HG03025 (cell line): ENCODE measurements at regions not wholly inside any gene's neighbourhood (a gene's known extent, or its start where the extent isn't known, plus 50 kb on each side); places are given as distances from the start of the nearest gene placed in this dataset.
"Not testable (repeated sequence)": the region's sequence is repeated elsewhere in the genome, so short reads cannot be mapped to it uniquely, and the experiment has no call there.

Source experiments
- ATAC-seq: cut with Tn5 transposase; IDR thresholded peaks from one replicate; pipeline ENCODE4 v1.9.1; 2021; ENCODE audit warnings: mild to moderate bottlenecking, moderate library complexity; ENCODE audit not compliant: unreplicated experiment, low FRiP score

DNA sequence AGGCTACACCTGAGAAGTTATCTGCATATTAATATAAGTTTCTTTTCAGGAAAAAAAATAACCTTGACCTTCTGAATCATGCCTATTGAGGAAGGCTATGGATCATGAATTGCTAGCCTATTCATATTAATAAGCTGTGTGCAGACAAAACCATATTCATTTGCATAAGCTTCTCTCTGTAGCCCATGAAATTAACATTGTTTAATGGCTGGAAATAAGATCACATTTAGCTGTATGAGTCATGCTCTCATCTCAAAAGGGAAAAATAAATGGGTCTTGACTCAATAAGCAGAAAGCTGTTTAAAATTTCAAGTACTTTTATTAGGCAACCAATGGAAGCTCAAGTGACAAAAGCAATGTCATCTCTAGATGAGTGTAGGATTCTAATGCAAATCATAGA lies 330.0 kb upstream of the DEPDC1 start:
- no peak for ATAC-seq

DNA sequence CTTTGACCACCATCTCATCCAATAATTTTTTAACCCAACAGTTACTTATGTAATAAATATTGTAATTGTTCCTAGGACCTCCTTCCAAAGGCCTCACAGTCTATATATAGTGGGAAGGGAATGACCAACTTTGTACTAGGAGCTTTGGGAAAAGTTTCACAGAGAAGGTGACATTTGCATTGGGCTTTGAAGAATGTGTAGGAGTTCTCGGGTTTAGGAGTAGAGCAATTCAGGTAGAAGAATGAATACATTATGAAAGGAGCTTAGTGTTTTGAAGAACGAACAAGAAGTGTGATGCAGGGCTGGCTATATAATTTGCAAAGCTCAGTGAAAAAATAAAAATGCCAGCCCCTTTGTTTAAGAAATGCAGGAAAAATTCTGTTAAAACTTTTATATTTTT lies 330.4 kb upstream of the DEPDC1 start:
- no peak for ATAC-seq

DNA sequence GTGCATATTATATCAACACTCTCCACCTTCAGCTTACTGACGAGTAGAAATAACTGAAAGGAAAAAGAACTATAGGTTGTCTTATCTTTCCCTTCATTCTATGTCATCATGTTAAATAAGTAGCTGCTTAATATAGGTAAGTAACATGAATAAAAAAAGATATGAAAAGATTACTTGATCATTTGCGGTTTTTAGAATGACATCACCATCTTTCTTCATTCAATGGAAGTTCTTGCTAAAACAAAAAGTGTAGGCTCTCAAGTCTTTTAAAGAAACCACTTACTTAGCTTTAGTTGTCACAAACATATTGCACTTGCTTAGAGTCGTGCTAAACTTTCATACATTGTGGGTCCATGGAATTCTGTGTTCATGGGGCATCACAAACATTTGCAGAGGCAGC lies 331.1 kb upstream of the DEPDC1 start:
- ATAC-seq, result no peak

DNA sequence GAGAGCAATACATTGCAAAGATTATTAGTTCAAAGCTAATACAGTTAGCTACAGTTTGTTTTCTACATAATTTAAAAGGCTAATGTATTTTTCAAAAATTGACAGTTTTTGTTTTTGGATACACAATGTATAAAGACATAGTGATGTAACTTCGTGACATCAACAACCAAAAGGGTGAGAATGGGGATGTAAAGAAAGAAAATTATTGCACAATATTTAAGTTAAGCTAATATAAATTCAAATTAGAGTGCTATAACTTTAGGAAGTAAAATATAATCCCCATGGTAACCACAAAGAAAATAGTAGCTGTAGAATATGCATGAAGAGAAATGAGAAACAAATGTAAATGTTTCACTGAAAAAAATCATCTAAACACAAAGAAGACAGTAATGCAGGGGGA lies 334.4 kb upstream of the DEPDC1 start:
- ATAC-seq, result no peak

DNA sequence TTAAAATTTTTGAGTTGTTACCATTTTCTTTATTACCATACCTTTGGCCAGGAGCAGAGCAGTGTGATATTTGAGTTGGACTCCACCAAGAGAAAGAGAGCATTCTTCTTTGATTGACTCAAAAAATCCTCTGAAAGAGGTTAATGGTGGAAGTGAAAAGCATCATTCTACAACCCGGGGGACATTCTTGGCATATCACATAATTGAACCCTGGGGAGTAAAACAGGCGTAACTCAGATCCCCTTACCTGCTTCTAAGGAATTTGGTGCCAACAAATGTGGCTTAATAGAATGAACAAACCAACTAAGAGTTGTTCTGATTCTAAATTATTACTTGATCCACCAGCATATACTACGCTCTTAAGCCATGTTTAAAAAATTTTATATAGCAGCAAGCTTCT lies 351.1 kb upstream of the DEPDC1 start:
- ATAC-seq, result no peak

DNA sequence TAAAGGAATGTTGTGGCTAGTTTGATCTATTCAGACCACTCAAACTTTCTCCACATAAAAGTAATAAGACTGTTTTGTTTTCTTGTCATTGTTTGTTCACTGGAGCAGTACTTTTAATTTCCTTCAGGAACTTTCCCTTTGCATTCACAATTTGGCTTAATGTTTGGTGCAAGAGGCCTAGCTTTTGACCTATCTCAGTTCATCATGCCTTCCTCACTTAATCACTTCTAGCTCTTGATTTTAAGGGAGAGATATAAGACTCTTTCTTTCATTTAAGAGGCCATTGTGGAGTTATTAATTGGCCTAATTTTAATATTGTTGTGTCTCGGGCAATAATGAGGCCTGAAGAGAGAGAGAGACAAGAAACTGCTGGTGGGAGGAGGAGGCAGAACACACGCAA lies 371.7 kb upstream of the DEPDC1 start:
- no peak for ATAC-seq

DNA sequence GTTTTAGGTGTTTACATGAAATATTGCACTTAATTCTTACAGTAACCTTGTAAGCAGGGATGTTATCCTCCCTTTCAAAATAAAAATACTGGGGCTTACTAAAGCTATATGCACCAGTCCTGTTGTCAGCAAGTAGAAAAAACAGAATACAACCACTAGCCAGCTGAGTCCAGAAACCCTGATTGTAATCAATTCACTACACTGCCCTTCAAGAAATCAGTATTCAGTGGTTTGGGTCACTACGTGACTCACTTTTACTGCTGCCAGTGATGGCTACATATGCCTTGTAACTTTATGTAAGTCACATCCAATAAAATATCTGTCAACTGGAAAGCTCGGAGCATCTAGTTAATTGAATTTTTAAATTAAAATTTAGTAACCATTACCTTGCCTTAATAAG lies 376.3 kb upstream of the DEPDC1 start:
- no peak for ATAC-seq

DNA sequence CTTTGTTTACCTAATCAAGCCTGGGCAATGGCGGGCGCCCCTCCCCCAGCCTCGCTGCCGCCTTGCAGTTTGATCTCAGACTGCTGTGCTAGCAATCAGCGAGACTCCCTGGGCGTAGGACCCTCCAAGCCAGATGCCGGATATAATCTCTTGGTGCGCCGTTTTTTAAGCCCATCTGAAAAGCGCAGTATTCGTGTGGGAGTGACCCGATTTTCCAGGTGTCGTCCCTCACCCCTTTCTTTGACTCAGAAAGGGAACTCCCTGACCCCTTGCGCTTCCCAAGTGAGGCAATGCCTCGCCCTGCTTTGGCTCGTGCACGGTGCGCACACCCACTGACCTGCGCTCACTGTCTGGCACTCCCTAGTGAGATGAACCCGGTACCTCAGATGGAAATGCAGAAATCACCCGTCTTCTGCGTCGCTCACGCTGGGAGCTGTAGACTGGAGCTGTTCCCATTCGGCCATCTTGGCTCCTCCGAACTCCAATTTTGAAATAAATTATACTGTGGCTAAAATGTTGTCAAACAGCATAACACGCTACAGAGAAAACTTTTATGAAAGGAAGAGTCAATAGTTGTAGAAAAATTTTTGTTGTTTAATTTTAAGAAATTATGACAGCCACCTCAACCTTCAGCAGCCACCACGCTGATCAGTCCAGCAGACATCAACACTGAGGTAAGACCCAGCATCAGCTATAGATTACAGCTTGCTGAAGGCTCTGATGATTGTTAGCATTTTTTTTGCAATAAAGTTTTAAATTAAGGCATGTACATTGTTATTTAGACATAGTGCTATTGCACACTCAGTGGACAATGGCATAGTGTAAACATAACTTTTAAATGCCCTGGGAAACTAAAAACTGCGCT lies 384.7 kb upstream of the DEPDC1 start:
- ATAC-seq, result not testable (repeated sequence)

DNA sequence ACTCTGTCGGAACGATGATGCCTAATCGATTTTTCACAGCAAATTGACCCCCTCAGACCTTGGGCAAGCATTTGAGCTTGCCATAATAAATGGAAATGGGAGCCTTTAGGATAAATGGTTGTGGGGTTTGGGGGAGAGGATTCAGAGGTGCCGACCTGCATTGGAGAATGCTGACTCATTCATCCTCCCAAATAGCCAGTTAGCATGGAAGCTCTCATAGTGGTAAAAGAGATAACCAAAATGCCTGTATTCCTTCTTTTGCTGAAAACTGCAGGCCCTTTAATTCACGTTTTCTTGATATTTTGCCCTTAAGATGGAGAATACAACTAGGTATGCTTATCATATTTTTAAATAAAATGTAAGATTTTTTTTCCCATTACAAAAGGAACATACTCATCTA lies 392.6 kb upstream of the DEPDC1 start:
- ATAC-seq, result no peak

DNA sequence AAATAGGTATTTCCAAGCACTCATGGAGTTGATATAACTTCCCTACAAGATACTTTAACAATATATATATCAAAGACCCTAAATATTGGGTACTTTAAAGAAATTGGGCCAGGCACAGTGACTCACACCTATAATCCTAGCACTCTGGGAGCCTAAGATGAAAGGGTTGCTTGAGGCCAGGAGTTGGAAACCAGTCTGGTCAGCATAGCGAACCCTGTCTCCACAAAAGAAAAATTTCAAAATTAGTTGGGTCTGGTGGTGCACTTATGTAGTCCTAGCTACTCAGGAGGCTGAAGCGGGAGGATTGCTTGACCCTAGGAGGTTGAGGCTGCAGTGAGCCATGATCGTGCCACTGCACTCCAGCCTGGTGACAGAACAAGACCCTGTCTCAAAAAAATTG lies 393.9 kb upstream of the DEPDC1 start:
- ATAC-seq, result no peak

DNA sequence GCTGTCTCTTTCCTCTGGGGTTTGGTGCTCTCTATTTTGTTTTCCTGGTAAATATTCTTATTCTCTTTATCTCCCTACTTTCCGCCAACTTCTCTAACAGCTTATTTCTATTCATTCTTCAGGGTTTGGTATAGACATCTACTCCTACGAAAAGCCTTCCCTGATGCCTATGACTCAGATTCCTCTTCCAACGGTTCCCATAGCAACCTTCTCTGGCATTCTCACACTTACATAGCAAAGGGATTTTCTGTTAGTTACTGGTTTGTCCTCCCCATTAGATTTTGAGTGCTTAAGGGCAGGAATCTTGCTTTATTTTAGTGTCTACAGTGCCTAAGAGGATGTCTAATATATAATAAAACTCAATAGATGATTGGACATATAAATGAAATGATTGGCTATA lies 407.6 kb upstream of the DEPDC1 start:
- no peak for ATAC-seq

DNA sequence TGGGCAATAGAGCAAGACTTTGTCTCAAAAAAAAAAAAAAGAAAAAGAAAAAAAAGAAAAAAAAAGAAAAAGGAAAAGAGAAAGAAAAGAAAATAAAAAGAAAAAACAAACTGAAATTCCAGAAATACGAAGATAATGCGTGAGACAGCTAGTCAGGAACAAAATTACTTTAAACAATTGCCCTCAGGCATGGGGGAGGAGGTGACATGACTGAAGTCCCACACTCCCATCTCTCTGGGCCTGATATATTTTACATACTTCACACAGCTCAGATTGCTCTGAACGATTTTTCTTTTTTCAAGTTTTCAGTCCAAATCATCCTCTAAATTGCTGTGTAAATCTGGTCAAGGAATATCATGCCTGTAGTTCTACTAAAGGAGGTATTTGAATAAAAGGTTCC lies 409.5 kb upstream of the DEPDC1 start:
- ATAC-seq, result no peak

DNA sequence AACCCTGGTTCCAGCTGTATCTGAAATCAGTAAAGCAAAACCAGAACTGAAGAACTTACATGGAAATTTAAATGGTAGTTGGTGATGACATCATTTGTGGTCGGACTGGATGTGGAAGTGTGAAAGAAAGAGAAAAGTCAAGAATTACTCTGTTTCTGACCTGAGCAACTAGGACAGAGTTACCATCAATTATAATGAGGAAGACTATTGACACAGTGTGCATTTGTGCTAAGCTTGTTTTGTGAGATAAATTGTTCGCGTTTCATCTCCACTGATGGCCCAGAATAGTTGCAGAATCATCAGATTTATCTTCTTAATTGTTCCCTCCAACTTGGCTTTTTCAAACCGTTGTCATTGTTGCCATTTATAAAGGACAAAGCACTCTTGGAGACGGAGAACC lies 410.6 kb upstream of the DEPDC1 start:
- ATAC-seq, result no peak

DNA sequence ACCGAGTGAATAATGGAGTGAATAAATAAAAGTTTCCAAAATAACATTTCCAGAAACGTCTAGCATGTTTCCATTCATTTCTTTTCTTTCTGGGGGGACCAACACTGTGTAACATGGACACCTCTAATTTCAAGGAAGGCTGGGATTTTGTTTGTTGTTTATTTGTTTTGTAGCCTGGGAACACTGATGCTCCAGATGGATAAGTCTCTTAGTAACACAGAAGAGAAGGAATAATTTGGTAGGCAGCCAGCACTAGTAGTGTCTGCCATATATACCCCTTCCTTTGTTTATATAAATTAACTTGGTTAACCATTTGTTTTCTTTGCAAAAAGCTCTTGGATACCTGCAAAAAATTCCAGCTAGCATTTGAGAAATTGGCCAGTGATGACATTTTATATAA lies 411.4 kb upstream of the DEPDC1 start:
- no peak for ATAC-seq

DNA sequence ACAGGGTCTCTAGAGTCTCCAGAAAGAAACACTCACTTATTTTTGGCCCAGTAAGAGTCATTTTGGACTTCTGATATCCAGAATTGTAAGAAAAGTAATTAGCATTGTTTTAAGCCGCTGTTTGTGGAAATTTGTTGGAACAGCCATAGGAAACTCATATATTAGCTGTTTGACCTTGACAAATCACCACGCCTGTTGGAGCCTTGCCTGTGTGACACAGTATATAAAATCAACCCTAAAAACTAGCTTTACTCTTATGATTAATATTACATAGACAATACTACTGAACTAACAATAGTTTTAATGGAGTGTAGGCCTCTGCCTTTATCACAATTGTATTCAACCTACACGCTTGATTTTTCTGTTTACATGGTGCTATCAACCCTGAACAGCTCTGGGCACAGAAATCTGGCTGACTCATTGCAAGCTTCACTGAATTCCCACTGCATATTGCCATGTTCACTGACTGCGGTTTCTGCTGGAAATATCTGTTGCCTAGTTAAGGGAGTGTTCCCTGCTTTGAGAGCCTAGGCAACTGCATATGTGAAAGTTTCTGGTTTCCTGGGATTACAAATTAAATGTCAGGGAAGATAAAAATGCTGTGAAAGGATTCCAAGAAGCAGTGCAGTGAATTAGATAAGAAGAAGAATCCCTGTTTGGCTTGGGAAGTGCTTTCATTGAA lies 419.5 kb upstream of the DEPDC1 start:
- no peak for ATAC-seq

DNA sequence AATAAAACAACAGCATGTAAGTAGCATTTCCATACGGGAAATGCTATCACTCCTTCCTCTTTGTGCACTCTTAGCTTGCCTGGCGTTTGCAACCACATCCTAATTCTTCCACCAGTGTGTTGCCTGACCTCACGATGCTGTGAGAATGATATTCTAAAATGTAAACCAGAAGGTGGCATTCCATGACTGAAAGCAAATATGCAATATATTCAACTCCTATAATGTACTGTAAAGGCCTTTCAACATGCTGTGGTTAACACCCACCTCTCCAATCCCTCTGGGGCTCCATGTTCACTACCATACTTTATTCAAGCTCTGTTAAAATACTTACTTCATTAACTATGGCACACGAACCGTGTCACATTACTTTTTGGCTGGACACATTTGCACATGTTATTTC lies 420.6 kb upstream of the DEPDC1 start:
- no peak for ATAC-seq

DNA sequence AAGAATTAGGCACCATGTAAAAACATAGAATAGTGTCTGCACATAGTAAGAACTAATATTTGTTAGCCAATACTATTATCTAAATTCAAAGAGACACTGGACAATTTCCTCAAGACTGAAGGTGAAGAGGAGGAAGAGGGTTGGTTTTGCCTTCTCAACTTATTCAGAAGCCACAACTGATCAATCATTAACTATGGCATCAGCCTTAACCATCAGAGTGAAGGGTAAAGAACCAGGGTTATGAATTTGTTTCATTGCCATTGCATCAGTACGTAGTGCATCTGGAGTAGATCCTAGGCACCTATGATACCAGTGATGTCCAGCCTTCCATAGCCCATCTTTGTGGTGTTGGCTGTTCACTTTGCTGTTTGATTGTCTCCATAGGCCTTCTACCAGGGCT lies 421.7 kb upstream of the DEPDC1 start:
- no peak for ATAC-seq

DNA sequence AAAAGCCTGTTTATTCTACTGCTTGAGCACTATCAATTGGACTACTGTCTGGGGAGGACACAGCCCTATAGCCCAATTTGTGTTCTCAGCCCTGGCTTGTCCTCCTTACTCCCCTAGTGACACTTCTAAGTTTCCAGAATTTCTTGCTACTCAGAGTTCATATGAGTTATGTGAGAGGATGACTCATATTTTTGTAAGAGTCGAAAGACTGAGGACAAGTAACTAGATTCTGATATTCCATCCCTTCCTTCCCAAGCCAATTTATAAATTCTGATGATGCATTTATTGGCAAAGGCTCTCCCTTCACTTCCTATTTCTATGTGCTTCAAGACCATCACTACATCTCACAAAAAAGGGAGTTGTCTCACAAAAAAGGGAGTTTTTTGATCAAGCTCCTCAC lies 422.2 kb upstream of the DEPDC1 start:
- ATAC-seq, result no peak

DNA sequence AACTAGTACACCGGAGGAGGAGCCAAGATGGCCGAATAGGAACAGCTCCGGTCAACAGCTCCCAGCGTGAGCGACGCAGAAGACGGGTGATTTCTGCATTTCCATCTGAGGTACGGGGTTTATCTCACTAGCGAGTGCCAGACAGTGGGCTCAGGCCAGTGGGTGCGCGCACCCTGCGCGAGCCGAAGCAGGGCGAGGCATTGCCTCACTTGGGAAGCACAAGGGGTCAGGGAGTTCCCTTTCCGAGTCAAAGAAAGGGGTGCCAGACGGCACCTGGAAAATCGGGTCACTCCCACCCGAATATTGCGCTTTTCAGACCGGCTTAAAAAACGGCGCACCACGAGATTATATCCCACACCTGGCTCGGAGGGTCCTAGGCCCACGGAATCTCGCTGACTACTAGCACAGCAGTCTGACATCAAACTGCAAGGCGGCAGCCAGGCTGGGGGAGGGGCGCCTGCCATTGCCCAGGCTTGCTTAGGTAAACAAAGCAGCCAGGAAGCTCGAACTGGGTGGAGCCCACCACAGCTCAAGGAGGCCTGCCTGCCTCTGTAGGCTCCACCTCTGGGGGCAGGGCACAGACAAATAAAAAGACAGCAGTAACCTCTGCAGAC lies 426.7 kb upstream of the DEPDC1 start:
- not testable (repeated sequence) for ATAC-seq

DNA sequence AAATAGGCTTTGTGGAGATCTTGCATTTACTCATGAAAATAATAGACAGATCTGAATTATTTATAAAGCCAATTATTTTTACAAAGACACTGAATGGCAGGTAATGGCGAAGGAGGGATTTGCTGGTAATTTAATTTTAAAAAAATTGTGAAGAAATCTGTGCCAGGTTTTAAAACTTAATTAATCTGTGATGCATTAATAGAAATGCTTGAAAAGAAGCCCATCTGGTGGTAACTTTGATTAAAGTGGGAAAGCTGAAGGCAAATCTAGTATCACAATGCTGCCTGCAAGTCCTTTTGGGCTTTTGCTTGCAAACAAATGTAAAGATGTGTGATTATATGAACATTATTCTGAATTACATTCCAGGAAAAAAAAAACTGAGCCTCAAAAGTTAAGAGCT lies 433.2 kb upstream of the DEPDC1 start:
- no peak for ATAC-seq

DNA sequence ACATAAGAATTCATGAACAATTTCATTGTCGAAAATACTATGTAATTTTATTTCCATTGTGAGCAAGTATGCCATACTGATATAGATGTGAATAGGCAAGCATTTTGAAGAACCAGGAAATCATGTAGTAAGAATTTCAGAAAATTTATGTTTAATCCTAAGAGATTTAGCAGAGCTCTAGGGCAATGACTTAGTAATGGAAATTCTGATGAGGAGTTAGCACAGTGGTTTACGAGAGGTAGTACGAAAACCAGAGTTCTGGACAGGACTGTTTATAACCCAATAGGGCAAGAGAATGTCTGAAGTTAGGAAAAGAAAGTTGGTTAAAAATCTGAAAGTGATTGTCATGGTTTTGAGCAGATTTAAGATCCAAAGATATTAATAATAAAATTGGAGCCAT lies 439.6 kb upstream of the DEPDC1 start:
- ATAC-seq, result no peak
